Parathyroid adenoma (tissue), 2 donors: ENCODE measurements at regions not wholly inside any gene's neighbourhood (a gene's known extent, or its start where the extent isn't known, plus 50 kb on each side); places are given as distances from the start of the nearest gene placed in this dataset.
"Not testable (repeated sequence)": the region's sequence is repeated elsewhere in the genome, so short reads cannot be mapped to it uniquely, and the experiment has no call there.

ENCODE experiments used
- H2AFZ ChIP-seq: fragments of 300-600 bp; sonication (generic); one replicate; pipeline ENCODE4 v1.7.0; 2017; ENCODE audit warnings: antibody characterized with exemption, mild to moderate bottlenecking
- H3K27ac ChIP-seq: fragments of 300-600 bp; sonication (generic); one replicate; pipeline ENCODE4 v1.7.0; 2017
- H3K27me3 ChIP-seq: fragments of 300-600 bp; sonication (generic); one replicate; pipeline ENCODE4 v1.7.0; 2017; ENCODE audit warnings: low read length; ENCODE audit not compliant: control insufficient read depth, insufficient read depth
- H3K36me3 ChIP-seq: fragments of 300-600 bp; sonication (generic); one replicate; pipeline ENCODE4 v1.7.0; 2017; ENCODE audit warnings: low read length; ENCODE audit not compliant: control insufficient read depth, insufficient read depth
- H3K4me1 ChIP-seq: fragments of 300-600 bp; sonication (generic); one replicate; pipeline ENCODE4 v1.7.0; 2017; ENCODE audit warnings: control low read depth
- H3K4me2 ChIP-seq: fragments of 300-600 bp; sonication (generic); one replicate; pipeline ENCODE4 v1.7.0; 2017; ENCODE audit warnings: low read length
- H3K4me3 ChIP-seq: fragments of 300-600 bp; sonication (generic); one replicate; pipeline ENCODE4 v1.7.0; 2017; ENCODE audit warnings: low read depth, low read length
- H3K79me2 ChIP-seq: fragments of 300-600 bp; sonication (generic); one replicate; pipeline ENCODE4 v1.7.0; 2017; ENCODE audit warnings: control low read depth
- H3K9ac ChIP-seq: fragments of 300-600 bp; sonication (generic); one replicate; pipeline ENCODE4 v1.7.0; 2017; ENCODE audit warnings: mild to moderate bottlenecking
- H3K9me3 ChIP-seq: fragments of 300-600 bp; sonication (generic); one replicate; pipeline ENCODE4 v1.7.0; 2017; ENCODE audit warnings: low read length; ENCODE audit not compliant: control insufficient read depth
- CTCF ChIP-seq: fragments of 300-600 bp; sonication (generic); IDR thresholded peaks from one replicate; pipeline ENCODE4 v1.7.0; 2017; ENCODE audit warnings: antibody characterized with exemption, mild to moderate bottlenecking
- donor health status: primary hyperparathyroidism.

GRCh38 chr17:27158382-27158781 is 135.5 kb upstream of the WSB1 start:
- no peak for TF ChIP-seq CTCF
- H3K79me2 ChIP-seq, result no peaks in the 10 kb centered on the region
- H3K9me3 ChIP-seq, result no peaks in the 10 kb centered on the region
- no peaks in the 10 kb centered on the region for H3K4me1 ChIP-seq
- no peak overlapping the region for H3K9ac ChIP-seq
- H3K27ac ChIP-seq, result no peak overlapping the region
- H2AFZ ChIP-seq, result no peak overlapping the region
- no peak overlapping the region for H3K4me3 ChIP-seq
- no peaks in the 10 kb centered on the region for H3K27me3 ChIP-seq
- H3K4me2 ChIP-seq, result no peak overlapping the region
- H3K36me3 ChIP-seq, result no peaks in the 10 kb centered on the region

- H3K27me3 ChIP-seq, result no peaks in the 10 kb centered on the region
- H3K9ac ChIP-seq, result no peak overlapping the region
- H3K36me3 ChIP-seq, result peaks cover 3% of the 10 kb centered on the region
- H3K9me3 ChIP-seq, result peaks cover 2% of the 10 kb centered on the region
- no peak overlapping the region for H3K4me3 ChIP-seq
- no peak overlapping the region for H3K4me2 ChIP-seq
- TF ChIP-seq CTCF, result no peak
- H3K79me2 ChIP-seq, result no peaks in the 10 kb centered on the region
- no peaks in the 10 kb centered on the region for H3K4me1 ChIP-seq
- no peak overlapping the region for H3K27ac ChIP-seq
- H2AFZ ChIP-seq, result no peak overlapping the region
These were observed 113.6 kb upstream of the WSB1 start for GRCh38 chr17:27180322-27180721.

- H3K27me3 ChIP-seq, H3K4me2 ChIP-seq, H3K36me3 ChIP-seq, H3K27ac ChIP-seq, H3K9me3 ChIP-seq, H3K4me1 ChIP-seq, H2AFZ ChIP-seq, H3K4me3 ChIP-seq, H3K79me2 ChIP-seq, H3K9ac ChIP-seq: not testable (repeated sequence)
These were observed 112.5 kb upstream of the WSB1 start for GRCh38 chr17:27181379-27181925.

GRCh38 chr17:27181935-27182334 is 112.0 kb upstream of the WSB1 start:
- no peaks in the 10 kb centered on the region for H3K4me1 ChIP-seq
- peaks cover 2% of the 10 kb centered on the region for H3K9me3 ChIP-seq
- no peaks in the 10 kb centered on the region for H3K27me3 ChIP-seq
- no peak overlapping the region for H3K27ac ChIP-seq
- H3K79me2 ChIP-seq, result no peaks in the 10 kb centered on the region
- no peak overlapping the region for H3K4me3 ChIP-seq
- H3K9ac ChIP-seq, result no peak overlapping the region
- no peak for TF ChIP-seq CTCF
- H2AFZ ChIP-seq, result no peak overlapping the region
- no peak overlapping the region for H3K4me2 ChIP-seq
- peaks cover 3% of the 10 kb centered on the region for H3K36me3 ChIP-seq

GRCh38 chr17:27197505-27197904 is 96.4 kb upstream of the WSB1 start:
- H3K79me2 ChIP-seq, H2AFZ ChIP-seq, H3K4me3 ChIP-seq, H3K4me1 ChIP-seq, H3K27me3 ChIP-seq, H3K27ac ChIP-seq, H3K9me3 ChIP-seq, H3K36me3 ChIP-seq, H3K4me2 ChIP-seq, H3K9ac ChIP-seq: not testable (repeated sequence)

GRCh38 chr17:27199948-27200347 is 94.0 kb upstream of the WSB1 start:
- H3K27me3 ChIP-seq, result no peaks in the 10 kb centered on the region
- TF ChIP-seq CTCF, result no peak
- no peak overlapping the region for H3K4me2 ChIP-seq
- H3K36me3 ChIP-seq, result no peaks in the 10 kb centered on the region
- no peaks in the 10 kb centered on the region for H3K79me2 ChIP-seq
- no peak overlapping the region for H2AFZ ChIP-seq
- H3K27ac ChIP-seq, result no peak overlapping the region
- H3K9me3 ChIP-seq, result no peaks in the 10 kb centered on the region
- H3K4me1 ChIP-seq, result no peaks in the 10 kb centered on the region
- no peak overlapping the region for H3K9ac ChIP-seq
- H3K4me3 ChIP-seq, result no peak overlapping the region
